ENCODE measurements at regions not wholly inside any gene's neighbourhood (a gene's known extent, or its start where the extent isn't known, plus 50 kb on each side); places are given as distances from the start of the nearest gene placed in this dataset.

DNA sequence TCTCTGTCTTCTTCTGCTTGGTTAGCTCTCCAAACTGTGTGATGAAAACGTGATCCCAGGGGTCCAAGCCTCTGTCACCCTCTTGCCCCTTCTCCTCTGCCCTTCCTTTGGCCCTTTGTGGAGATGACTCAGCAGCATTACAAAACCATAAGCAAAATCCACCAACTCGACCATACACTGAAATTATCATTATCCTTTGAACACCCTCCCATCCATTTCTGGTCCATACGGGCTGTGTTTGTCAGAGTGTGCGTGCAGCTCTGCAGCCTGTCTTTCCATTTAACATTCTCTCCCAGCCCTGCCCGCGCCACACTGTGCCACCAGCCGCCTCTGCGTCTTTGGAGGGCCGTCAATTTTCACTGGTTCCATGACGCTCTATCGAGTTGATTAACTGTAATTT, 69.2 kb downstream of the SLC25A47 start:
- no peaks in the 10 kb centered on the region for H3K9me3 ChIP-seq
- H3K36me3 ChIP-seq (ENCODE audit: insufficient read depth in 1 of 2, low read depth in 1 of 2) = no peaks in the 10 kb centered on the region
- DNase-seq = no peak
- ATAC-seq = no peak
- peaks cover 6% of the 10 kb centered on the region for H3K4me1 ChIP-seq
- H3K4me3 ChIP-seq = no peak overlapping the region
- no peak overlapping the region for H3K27ac ChIP-seq
- WGBS, 3 donors = 79 to 88% (median 81%) methylated on average over 11 of the region's 11 CpGs
- intact Hi-C loops (cut with DNase I) = no loop called here
- TF ChIP-seq, protein P1, sequence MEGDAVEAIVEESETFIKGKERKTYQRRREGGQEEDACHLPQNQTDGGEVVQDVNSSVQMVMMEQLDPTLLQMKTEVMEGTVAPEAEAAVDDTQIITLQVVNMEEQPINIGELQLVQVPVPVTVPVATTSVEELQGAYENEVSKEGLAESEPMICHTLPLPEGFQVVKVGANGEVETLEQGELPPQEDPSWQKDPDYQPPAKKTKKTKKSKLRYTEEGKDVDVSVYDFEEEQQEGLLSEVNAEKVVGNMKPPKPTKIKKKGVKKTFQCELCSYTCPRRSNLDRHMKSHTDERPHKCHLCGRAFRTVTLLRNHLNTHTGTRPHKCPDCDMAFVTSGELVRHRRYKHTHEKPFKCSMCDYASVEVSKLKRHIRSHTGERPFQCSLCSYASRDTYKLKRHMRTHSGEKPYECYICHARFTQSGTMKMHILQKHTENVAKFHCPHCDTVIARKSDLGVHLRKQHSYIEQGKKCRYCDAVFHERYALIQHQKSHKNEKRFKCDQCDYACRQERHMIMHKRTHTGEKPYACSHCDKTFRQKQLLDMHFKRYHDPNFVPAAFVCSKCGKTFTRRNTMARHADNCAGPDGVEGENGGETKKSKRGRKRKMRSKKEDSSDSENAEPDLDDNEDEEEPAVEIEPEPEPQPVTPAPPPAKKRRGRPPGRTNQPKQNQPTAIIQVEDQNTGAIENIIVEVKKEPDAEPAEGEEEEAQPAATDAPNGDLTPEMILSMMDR (IDR thresholded peaks at IDR 0.05) = no peak
- H3K27me3 ChIP-seq (ENCODE audit: insufficient read depth in 3 of 3, low read length in 2 of 3) = no peaks in the 10 kb centered on the region

DNA sequence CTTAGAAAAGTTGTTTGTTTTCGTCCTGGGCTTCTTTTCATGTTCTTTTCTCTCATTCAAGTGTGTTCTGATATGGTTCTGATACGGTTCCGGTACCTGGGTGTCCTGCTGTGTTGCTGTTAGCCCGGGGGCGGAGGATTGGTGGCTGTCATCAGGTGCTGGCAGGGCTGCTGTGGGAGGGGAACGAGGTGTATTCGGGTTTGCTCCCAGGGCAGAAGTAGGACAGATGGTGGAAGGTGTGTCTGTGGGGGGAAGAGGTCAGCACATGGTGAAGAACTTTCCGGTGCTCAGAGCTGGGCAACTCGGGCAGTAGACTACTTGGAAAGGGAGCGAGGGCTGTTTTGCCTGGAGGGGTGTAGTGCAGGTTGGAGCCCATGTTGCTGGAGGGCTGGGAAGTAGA, 70.2 kb downstream of the SLC25A47 start:
- H3K27ac ChIP-seq = no peak overlapping the region
- H3K4me3 ChIP-seq = no peak overlapping the region
- TF ChIP-seq, protein P1 (IDR thresholded peaks at IDR 0.05) = no peak
- DNase-seq (no peak), ATAC-seq (no peak)
- no peaks in the 10 kb centered on the region for H3K36me3 ChIP-seq (ENCODE audit: insufficient read depth in 1 of 2, low read depth in 1 of 2)
- 91 to 95% (median 93%) methylated on average over 10 of the region's 10 CpGs for WGBS, 3 donors
- intact Hi-C loops (cut with DNase I) = no loop called here
- H3K27me3 ChIP-seq (ENCODE audit: insufficient read depth in 3 of 3, low read length in 2 of 3) = no peaks in the 10 kb centered on the region
- peaks cover 6% of the 10 kb centered on the region for H3K4me1 ChIP-seq
- H3K9me3 ChIP-seq = no peaks in the 10 kb centered on the region

DNA sequence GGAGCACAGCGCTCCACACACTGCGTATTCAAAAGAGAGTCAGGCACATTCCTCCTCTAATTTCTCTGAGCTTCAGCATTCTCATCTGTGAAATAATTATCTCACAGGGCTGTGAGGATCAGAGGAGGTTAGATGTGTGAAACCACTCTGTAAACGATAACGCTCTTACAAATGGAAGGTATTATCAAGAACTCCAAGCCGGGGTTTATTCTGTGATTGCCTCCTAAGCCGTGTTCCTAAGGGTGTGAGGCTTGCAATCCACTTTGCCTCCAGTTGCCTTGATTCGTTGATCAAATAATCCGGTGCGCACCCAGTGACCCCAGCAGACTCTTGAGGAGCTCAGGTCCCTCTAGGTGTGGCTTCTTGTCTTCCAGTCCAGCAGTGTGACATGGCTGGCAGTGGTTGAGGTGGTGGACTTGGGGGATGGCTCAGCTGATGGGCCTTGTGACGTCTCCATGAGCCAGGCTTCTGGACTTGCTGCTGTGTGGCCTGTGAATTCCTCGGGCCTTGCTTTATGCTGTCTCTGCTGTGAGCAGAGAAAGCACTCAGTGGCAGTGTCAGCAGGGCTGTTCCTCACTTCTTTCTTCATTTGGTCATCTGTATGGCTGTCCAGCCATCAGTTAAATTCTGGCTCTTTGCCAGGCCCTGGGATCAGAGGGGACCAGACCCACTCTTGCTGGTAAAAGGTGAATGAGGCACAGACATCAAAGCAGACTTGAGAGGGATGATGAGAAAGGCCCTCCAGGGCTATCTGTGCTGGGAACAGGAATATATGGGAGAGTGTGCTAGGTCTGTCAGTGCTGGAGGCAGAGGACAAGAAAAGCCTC, 71.0 kb downstream of the SLC25A47 start:
- intact Hi-C loops (cut with DNase I) = no loop called here
- TF ChIP-seq, protein P1 (IDR thresholded peaks at IDR 0.05) = no peak
- DNase-seq = no peak
- Histone ChIP-seq H3K36me3 (ENCODE audit: insufficient read depth in 1 of 2, low read depth in 1 of 2) (no peaks in the 10 kb centered on the region), H3K27me3 (ENCODE audit: insufficient read depth in 3 of 3, low read length in 2 of 3) (no peaks in the 10 kb centered on the region), H3K9me3 (no peaks in the 10 kb centered on the region), H3K4me3 (no peak overlapping the region), H3K4me1 (peaks cover 6% of the 10 kb centered on the region), H3K27ac (no peak overlapping the region)
- ATAC-seq = no peak
- WGBS, 3 donors = 96 to 99% (median 97%) methylated on average over 11 of the region's 11 CpGs

DNA sequence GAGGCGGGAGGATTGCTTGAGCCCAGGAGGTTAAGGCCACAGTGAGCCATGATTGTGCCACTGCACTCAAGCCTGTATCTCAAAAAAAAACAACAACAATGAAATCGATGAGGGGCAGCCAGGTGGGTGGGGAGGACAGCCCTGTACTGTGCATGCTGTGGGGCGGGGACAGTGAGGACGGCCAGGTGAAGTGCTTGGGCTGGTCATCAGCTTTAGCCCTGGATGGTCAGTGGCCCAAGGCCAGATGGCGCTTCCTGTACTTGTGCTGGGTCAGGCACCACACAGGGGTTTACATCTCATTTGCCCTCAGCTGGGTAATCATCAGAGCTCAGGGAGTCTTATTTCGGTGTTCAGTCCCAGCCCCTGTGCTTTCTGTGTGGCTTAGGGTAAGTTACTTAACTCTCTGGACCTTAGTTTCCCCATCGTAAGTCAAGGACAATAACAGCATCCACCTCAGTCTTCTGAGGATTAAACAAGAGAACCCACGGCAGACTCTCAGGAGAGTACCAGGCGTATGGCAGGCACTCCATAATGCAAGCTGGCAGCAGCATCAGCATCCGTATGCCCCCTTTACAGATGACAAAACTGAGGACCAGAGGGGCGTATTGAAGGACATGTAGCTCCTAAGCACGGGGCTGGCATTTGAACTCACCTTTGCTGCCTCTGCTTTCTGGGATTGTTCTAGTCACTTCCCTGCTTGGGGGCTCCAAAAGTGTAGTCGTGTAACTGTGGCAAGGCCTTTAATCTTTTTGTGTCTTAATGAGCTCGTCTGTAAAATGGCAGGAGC, 71.9 kb downstream of the SLC25A47 start:
- TF ChIP-seq, protein P1 (IDR thresholded peaks at IDR 0.05) = no peak
- ATAC-seq (no peak), DNase-seq (no peak)
- H3K4me1 ChIP-seq = no peaks in the 10 kb centered on the region
- WGBS, 3 donors = 92 to 96% (median 92%) methylated on average over 14 of the region's 14 CpGs
- H3K9me3 ChIP-seq = no peaks in the 10 kb centered on the region
- no peak overlapping the region for H3K4me3 ChIP-seq
- H3K27ac ChIP-seq = no peak overlapping the region
- no peaks in the 10 kb centered on the region for H3K27me3 ChIP-seq (ENCODE audit: insufficient read depth in 3 of 3, low read length in 2 of 3)
- H3K36me3 ChIP-seq (ENCODE audit: insufficient read depth in 1 of 2, low read depth in 1 of 2) = no peaks in the 10 kb centered on the region
- intact Hi-C loops (cut with DNase I) = no loop called here

Measured in psoas muscle (tissue), 7 donors.